GM23248 (cell line): ENCODE measurements at regions not wholly inside any gene's neighbourhood (a gene's known extent, or its start where the extent isn't known, plus 50 kb on each side); places are given as distances from the start of the nearest gene placed in this dataset.

Experiments
- DNase-seq: peaks from one replicate; pipeline ENCODE4 v3.0.0-alpha.2; 2015
- H2AFZ ChIP-seq: fragments of 200-600 bp; sonication (generic); 2 replicates; pipeline ENCODE4 v1.6.1; 2016; ENCODE audit warnings: antibody characterized with exemption
- H3F3A ChIP-seq: fragments of 200-600 bp; sonication (generic); 2 replicates; pipeline ENCODE4 v1.6.1; 2016; ENCODE audit warnings: mild to moderate bottlenecking, antibody characterized with exemption, mixed run types; ENCODE audit not compliant: insufficient read depth
- H3K27ac ChIP-seq: fragments of 200-600 bp; sonication (generic); 2 replicates; pipeline ENCODE4 v1.5.1; 2016; ENCODE audit warnings: mild to moderate bottlenecking
- H3K27me3 ChIP-seq: fragments of 200-600 bp; sonication (generic); replicated peaks from 2 replicates; pipeline ENCODE4 v1.6.1; 2016; ENCODE audit warnings: mild to moderate bottlenecking; ENCODE audit not compliant: insufficient read depth
- H3K36me3 ChIP-seq: fragments of 200-600 bp; sonication (generic); 2 replicates; pipeline ENCODE4 v1.6.1; 2016; ENCODE audit warnings: low read depth, mild to moderate bottlenecking
- H3K4me1 ChIP-seq: fragments of 200-600 bp; sonication (generic); 2 replicates; pipeline ENCODE4 v1.6.1; 2016; ENCODE audit warnings: mild to moderate bottlenecking; ENCODE audit not compliant: insufficient read depth
- H3K4me2 ChIP-seq: fragments of 200-600 bp; sonication (generic); one replicate; pipeline ENCODE4 v1.6.1; 2016; ENCODE audit warnings: mild to moderate bottlenecking; ENCODE audit not compliant: unreplicated experiment
- H3K4me3 ChIP-seq: fragments of 200-600 bp; sonication (generic); 2 replicates; pipeline ENCODE4 v1.5.1; 2016; ENCODE audit warnings: mild to moderate bottlenecking
- H3K79me2 ChIP-seq: fragments of 200-600 bp; sonication (generic); 2 replicates; pipeline ENCODE4 v1.6.1; 2016; ENCODE audit warnings: mild to moderate bottlenecking; ENCODE audit not compliant: insufficient read depth
- H3K9ac ChIP-seq: fragments of 200-600 bp; sonication (generic); 2 replicates; pipeline ENCODE4 v1.6.1; 2016; ENCODE audit warnings: mild to moderate bottlenecking
- H3K9me2 ChIP-seq: fragments of 200-600 bp; sonication (generic); 2 replicates; pipeline ENCODE4 v1.6.1; 2016; ENCODE audit warnings: mixed run types, mild to moderate bottlenecking, moderate library complexity; ENCODE audit not compliant: insufficient read depth
- H3K9me3 ChIP-seq: fragments of 200-600 bp; sonication (generic); one replicate; pipeline ENCODE4 v1.6.1; 2017; ENCODE audit warnings: low read depth
- H4K20me1 ChIP-seq: fragments of 200-600 bp; sonication (generic); 2 replicates; pipeline ENCODE4 v1.6.0; 2016; ENCODE audit not compliant: insufficient read depth
- EZH2 ChIP-seq: fragments of 200-600 bp; sonication (generic); IDR thresholded peaks from 2 replicates; pipeline ENCODE4 v1.6.1; 2018; ENCODE audit warnings: antibody characterized with exemption, mild to moderate bottlenecking; ENCODE audit not compliant: insufficient read depth, poor library complexity, severe bottlenecking
- EZH2phosphoT487 ChIP-seq: fragments of 200-600 bp; sonication (generic); IDR thresholded peaks from 2 replicates; pipeline ENCODE4 v1.6.1; 2018; ENCODE audit warnings: antibody characterized with exemption, moderate library complexity, mild to moderate bottlenecking, low read depth; ENCODE audit not compliant: insufficient read depth
- WGBS, 2 experiments: methylation state at CpG; one replicate each; pipeline ENCODE4 v1.1.6; 2015 to 2017; ENCODE audit warnings: low lambda C conversion rate in 2 of 2, low coverage in 1 of 2; ENCODE audit errors: missing lambda C conversion rate in 2 of 2; 5-methylcytosine and 5-hydroxymethylcytosine counted together
- in situ Hi-C: fragments of 300-500 bp; cut with MboI; formaldehyde crosslinking; loops from 2 replicates; pipeline ENCODE4 v1.15.0; 2020

DNA sequence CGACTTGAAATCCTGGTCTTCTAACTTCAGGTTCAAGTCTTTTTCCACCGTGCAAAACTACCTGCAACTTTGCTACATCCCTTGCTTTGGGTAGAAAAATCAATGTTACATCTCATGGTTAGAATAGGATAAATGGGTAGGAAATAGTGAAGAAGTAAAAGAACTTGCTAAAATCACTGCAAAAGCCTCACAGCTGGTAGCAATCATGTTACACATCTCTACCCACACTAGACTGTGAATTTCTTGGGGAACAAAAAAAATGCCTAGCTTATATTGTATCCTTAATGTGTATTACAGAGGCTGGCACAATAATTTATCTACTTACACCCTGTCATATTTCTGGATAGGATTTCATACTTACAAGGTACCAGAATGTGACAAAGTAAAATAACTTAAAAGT is 133.8 kb downstream of the FAM181B start:
- Histone ChIP-seq H4K20me1 (no peaks in the 10 kb centered on the region), H3K9me3 (no peaks in the 10 kb centered on the region), H3K36me3 (no peaks in the 10 kb centered on the region), H3K79me2 (no peaks in the 10 kb centered on the region), H3K4me3 (no peak overlapping the region), H3K4me1 (no peaks in the 10 kb centered on the region), H3K9ac (no peak overlapping the region), H3K27me3 (no peaks in the 10 kb centered on the region), H3F3A (no peaks in the 10 kb centered on the region), H3K27ac (no peak overlapping the region), H3K4me2 (no peak overlapping the region), H2AFZ (no peak overlapping the region), H3K9me2 (no peaks in the 10 kb centered on the region)
- WGBS, 2 experiments, result 16% methylated on average over 2 of the region's 2 CpGs
- in situ Hi-C loops, result no loop called here
- TF ChIP-seq EZH2phosphoT487, result no peak
- TF ChIP-seq EZH2, result no peak
- no peak for DNase-seq

DNA sequence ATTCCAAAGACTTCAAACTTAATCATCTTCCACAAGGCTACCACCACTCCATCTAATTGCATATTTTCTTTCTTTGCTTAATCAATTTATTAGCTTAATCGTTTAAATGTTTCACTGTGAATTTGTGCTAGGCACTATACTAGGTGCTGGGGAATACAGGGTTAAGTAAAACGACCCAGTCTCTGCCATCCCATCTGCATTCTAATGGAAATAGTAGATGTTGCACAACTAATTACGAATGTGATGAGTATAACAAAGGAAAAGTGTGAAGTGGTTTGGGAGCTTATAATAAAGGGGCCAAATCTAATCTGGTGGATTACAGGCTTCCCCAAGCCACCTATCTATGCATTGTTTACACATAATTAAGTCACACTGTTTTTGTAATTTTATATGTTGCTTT is 147.1 kb downstream of the FAM181B start:
- DNase-seq, result no peak
- Histone ChIP-seq H4K20me1 (no peaks in the 10 kb centered on the region), H3K9me3 (no peaks in the 10 kb centered on the region), H3K9ac (no peak overlapping the region), H3K4me1 (no peaks in the 10 kb centered on the region), H3K36me3 (no peaks in the 10 kb centered on the region), H3K4me3 (no peak overlapping the region), H3K79me2 (no peaks in the 10 kb centered on the region), H3K9me2 (no peaks in the 10 kb centered on the region), H3K27me3 (no peaks in the 10 kb centered on the region), H3K4me2 (no peak overlapping the region), H3K27ac (no peak overlapping the region), H2AFZ (no peak overlapping the region), H3F3A (no peaks in the 10 kb centered on the region)
- no peak for TF ChIP-seq EZH2
- no peak for TF ChIP-seq EZH2phosphoT487
- in situ Hi-C loops, result no loop called here
- 4 to 5% methylated on average over 3 of the region's 3 CpGs for WGBS, 2 experiments

DNA sequence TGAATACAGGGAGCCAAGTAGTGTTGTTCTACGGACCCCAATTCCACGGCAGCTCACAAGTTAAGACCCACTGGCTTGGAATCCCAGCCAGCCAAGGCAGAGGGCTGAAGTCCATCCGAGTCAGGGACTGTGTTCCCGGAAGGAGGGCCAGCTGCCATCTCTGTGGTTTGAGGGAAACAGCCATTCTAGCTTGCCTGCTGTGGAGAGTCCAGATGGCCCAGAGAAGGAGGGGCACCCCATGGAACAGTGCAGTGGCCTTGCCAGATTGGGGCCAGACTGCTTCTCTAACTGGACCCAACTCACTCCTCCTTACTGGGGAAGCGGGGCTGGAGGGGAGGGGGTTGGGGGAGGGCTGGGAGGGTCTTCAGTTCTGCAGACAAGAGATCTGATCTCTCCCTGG is 156.4 kb downstream of the FAM181B start:
- no peak overlapping the region for H3K27ac ChIP-seq
- no peak overlapping the region for H3K9ac ChIP-seq
- no peaks in the 10 kb centered on the region for H3K9me2 ChIP-seq
- no peaks in the 10 kb centered on the region for H3K27me3 ChIP-seq
- H3K79me2 ChIP-seq, result no peaks in the 10 kb centered on the region
- no peaks in the 10 kb centered on the region for H4K20me1 ChIP-seq
- no peaks in the 10 kb centered on the region for H3K36me3 ChIP-seq
- DNase-seq, result no peak
- H3K4me1 ChIP-seq, result no peaks in the 10 kb centered on the region
- no peak overlapping the region for H2AFZ ChIP-seq
- in situ Hi-C loops, result no loop called here
- no peaks in the 10 kb centered on the region for H3K9me3 ChIP-seq
- no peak overlapping the region for H3K4me3 ChIP-seq
- no peak overlapping the region for H3K4me2 ChIP-seq
- 19 to 22% methylated on average over 5 of the region's 5 CpGs for WGBS, 2 experiments
- H3F3A ChIP-seq, result no peaks in the 10 kb centered on the region
- no peak for TF ChIP-seq EZH2
- TF ChIP-seq EZH2phosphoT487, result no peak

DNA sequence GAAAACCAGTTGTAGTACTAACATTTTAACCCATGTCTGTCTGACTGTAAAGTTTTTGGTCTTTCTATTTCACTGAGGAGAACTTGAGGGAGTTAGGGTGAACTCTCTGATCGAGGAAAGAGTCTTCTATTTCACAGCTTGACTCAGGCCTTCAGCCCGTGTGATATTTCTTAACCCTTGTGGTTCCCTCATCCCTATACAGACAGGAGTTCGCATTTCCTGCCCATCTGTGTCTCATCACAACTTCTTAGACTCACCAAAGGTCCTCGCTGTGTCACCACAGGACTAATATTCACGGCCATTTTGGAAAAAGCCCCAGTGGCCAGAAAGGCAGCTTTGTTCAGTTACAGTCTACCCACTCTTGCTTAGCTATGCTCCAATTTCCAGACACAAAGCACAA is 172.8 kb downstream of the FAM181B start:
- Histone ChIP-seq H2AFZ (no peak overlapping the region), H3K9ac (no peak overlapping the region), H3K27me3 (no peaks in the 10 kb centered on the region), H3K4me2 (no peak overlapping the region), H3K9me3 (no peaks in the 10 kb centered on the region), H3K4me1 (no peaks in the 10 kb centered on the region), H3F3A (no peaks in the 10 kb centered on the region), H3K79me2 (no peaks in the 10 kb centered on the region), H3K36me3 (no peaks in the 10 kb centered on the region), H3K9me2 (no peaks in the 10 kb centered on the region), H3K4me3 (no peak overlapping the region), H3K27ac (no peak overlapping the region), H4K20me1 (no peaks in the 10 kb centered on the region)
- DNase-seq, result no peak
- in situ Hi-C loops, result no loop called here
- TF ChIP-seq EZH2phosphoT487 (no peak), EZH2 (no peak)
- 3 to 5% methylated on average over 5 of the region's 5 CpGs for WGBS, 2 experiments

DNA sequence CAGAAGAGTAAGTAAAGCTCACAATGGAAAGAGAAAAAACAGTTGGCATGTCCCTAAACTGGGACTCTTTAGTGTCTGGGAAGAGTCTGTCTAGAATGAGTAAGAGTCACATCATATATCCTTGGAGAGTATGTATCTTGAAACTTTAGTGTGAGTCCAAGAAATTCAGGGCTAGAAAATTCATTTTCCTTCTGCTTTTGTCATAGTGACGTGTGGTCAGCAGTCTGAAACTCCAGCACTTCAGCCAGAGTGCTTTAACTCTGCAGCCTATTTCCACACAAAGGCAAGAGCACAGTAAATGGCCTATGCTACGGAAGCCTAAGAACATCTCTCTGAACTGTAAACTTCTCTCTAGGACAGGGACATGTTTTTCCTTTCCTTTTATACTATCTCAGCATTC is 174.1 kb downstream of the FAM181B start:
- TF ChIP-seq EZH2, result no peak
- TF ChIP-seq EZH2phosphoT487, result no peak
- no peak overlapping the region for H3K27ac ChIP-seq
- no peaks in the 10 kb centered on the region for H3K9me3 ChIP-seq
- DNase-seq, result no peak
- H3K9ac ChIP-seq, result no peak overlapping the region
- no peak overlapping the region for H2AFZ ChIP-seq
- H3K4me1 ChIP-seq, result no peaks in the 10 kb centered on the region
- no peak overlapping the region for H3K4me2 ChIP-seq
- no peaks in the 10 kb centered on the region for H3K36me3 ChIP-seq
- no peak overlapping the region for H3K4me3 ChIP-seq
- no peaks in the 10 kb centered on the region for H3K27me3 ChIP-seq
- no peaks in the 10 kb centered on the region for H3K79me2 ChIP-seq
- H3F3A ChIP-seq, result no peaks in the 10 kb centered on the region
- 7 to 17% methylated on average over 2 of the region's 2 CpGs for WGBS, 2 experiments
- in situ Hi-C loops, result no loop called here
- H4K20me1 ChIP-seq, result no peaks in the 10 kb centered on the region
- no peaks in the 10 kb centered on the region for H3K9me2 ChIP-seq
